GM19025 (cell line): ENCODE measurements at regions not wholly inside any gene's neighbourhood (a gene's known extent, or its start where the extent isn't known, plus 50 kb on each side); places are given as distances from the start of the nearest gene placed in this dataset.

Experiments
- ATAC-seq: cut with Tn5 transposase; IDR thresholded peaks from one replicate; pipeline ENCODE4 v1.9.1; 2021; ENCODE audit warnings: mild to moderate bottlenecking, low read depth, moderate library complexity; ENCODE audit not compliant: unreplicated experiment

DNA sequence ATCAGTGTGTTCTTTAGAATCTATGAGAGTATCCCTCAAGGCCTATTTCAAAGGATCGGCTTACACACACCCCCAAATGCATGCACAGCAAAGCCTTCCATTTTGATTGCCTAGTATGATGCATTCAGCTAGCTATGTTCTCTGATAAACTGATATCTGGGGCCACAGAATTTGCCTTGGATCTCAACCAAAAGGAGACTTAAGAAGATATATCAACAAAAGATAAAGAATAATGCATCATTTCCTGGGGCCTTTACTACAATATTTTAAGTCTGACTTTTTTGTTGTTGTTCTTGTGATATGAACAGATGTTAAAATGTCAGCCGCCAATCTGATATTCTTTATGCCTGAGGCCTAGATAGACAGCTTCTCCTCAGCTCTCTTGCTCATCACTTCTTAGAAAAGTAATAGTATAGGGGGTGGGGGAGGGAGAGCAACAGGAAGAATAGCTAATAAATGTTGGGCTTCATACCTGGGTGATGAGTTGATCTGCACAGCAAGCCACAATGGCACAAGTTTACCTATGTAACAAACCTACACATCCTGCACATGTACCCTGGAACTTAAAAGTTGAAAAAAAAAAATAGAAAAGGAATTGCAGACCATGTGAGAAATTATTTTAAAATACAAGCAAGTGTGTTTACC lies 792.9 kb upstream of the GHITM start:
- ATAC-seq: no peak

DNA sequence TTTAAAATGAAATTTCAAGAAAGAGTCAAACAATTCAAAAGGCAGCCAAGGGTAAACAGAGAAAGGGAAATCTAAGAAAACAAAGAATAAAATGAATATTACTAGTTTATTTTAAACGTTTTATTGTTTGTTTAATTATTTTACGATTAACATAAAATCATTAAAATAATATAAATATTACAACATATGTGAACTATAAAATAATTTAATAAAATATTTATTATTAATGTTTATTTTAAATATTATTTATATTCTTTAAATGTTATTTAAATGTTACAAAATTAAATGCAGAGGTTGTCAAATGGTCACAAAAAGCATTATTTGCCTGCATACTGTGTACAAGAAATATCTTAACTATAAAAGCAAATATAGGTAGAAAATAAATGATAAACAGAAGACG lies 786.7 kb upstream of the GHITM start:
- no peak for ATAC-seq

DNA sequence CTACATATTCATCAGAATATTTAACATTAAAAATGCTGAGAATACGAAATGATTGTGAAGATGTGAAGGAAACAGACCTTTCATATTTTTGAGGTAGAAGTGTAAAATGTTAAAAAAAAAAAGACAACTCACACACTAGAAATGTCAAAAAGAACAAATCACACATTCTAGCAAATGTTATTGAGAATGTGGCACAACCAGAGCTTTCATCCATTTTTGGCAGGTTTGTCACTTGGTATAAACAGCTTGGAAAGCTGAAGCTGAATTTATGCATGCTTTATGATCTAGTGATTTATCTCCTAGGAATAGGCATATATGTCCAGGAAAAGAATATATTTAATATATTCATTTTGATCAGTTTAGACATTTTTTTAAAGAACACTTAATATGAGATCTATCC lies 784.9 kb upstream of the GHITM start:
- ATAC-seq: no peak

DNA sequence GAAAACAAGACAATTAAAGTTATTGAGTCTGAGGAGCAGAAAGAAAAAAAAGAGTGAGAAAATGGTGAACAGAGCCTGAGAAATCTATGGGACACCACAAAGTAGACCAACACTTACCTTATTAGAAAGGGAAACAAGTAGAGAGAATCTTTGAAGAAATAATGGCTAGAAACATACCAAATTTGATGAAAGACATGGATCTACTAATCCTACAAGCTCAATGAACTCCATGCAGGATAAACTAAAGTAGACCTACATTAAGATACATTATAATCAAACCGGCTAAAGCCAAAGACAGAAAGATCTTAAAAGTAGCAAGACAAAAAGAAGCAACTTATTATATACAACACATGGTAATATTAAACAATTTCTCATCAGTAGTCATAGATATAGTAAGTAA lies 782.3 kb upstream of the GHITM start:
- no peak for ATAC-seq

DNA sequence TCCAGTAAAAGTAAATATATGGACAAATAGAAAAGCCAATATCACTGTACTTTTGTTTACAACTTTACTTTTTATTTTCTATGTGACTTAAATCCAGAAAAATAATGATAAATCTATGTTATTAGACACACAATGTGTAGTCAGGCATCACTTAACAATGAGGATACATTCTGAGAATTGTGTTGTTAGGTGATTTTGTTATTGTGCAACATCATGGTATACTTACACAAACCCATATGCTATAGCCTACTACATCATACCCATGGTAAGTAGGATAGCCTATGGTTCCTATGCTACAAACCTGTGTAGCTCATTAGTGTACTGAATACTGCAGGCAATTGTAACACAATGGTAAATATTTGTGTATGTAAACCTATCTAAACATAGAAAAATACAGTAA lies 781.7 kb upstream of the GHITM start:
- no peak for ATAC-seq

DNA sequence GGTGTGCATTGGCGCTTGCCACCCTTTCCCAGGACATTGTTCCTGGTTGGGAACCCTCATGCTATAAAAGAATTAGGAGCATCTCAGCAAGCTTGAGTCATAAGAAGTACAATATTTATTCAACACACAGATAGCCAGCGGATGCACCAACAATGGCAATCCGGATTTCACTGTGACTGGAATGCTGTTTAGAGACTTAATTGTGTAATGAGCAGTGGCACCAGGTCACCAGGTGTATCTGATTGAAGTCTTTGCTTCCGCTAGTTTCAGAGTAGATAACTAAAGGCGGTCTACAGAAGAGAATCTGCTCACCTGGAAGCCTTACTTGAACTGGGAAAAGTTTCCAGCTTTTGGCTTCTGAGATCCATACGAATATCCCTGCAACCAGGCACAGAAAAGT lies 772.3 kb upstream of the GHITM start:
- ATAC-seq: no peak

DNA sequence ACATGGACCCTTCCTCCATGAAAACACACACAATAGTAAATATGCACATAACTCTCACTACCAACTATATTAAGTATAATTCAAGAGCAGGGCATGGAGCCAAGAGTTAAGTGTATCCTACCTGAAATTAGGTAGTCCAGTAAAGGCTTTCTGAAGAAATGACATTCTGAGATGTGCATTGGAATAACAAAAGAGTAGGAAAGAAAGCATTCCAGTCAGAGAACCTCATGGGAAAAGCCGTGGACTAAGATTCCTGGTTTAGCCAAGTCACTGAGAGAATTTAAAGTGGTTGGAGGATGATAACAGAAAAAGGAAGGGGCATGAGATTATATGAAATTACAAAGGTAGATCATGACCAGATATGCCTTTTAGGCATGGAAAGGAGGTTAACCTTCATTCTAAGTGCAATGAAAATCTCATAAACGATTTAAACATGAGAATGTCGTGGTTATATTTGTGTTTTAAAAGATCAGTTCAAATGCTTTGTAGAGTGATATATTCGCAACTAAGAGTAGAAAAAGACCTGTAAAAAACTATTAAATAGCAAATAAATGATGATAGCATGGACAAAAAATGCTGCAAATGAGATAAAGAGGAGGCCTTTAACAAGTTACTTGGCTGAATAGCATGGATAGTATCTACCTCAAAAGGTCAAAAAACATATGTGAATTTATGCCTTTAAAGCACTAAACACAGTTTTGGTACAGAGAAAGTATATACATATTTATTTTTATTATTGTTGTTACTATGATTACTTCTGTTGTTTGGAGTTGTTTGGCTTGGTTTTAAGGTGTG lies 767.4 kb upstream of the GHITM start:
- no peak for ATAC-seq

DNA sequence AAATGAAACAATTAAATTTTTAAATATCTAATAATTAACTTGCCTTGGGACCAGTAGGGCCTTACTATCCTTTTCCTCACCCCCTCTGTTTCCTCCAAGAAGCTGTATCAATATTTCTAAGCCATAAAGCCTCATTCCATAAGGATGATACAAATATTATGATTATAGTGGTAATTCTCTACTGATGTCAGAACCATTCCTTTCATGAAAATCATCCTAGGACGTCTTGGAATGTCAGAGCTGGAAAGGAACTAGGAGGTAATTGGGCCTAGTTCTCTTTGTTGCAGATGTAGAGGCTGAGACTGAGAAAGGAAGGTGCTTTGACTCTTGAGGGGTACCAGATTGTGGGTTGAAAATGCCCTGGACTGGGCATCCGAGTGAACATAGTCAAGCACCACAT lies 766.7 kb upstream of the GHITM start:
- ATAC-seq: no peak

DNA sequence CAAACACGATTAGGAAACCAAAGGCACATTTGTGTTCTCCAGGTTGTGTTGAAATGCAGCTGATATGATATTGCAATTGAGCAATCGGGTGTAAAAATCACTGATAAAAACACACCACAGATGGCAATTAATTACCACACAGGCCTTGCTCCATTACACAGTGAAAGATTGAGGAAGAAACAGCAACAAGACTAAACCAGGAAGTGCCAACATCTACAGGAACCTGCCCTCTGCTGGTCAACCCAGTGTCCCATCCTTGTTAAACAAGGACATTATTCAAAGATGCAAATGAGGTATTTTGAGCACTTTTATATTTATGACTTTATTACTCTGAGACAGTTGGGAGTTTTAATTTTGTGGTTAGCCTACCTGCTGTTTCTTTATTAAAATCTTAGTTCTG lies 765.6 kb upstream of the GHITM start:
- ATAC-seq: no peak

DNA sequence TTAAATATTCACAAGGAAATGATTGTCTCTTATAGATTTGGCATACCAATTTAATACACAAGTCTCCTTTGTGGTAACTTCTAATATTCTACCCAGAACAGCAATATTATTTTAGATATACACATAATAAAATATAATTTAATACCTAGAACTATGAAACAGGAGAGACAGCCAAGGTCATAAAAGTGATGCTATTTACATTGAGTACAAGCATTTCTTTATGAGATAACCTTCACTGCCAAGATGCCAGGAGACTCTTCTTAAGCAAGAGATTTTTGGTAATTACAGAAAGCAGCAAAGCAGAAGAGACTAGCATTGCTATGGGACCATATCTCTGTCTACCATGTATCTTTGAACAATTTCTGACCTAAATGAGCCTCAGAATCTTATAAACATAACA lies 764.6 kb upstream of the GHITM start:
- no peak for ATAC-seq

DNA sequence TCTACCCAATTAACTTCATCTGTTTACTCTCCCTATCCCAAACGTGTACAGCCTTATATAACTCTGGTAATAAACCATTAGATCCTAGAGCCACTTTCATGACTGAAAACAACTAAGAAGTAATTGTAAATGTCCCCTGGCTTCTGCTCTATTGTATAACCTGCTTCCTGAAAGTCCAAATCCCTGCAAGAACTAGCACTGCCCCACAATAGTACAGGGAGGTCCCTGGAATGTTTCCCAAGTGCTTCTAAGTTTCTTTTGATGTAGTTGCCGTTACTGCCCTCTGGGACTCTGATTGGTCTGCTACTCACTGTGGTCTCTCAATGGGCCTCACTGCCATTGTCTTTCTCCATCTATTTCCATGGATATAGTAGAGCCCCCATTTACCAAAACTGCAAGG lies 764.0 kb upstream of the GHITM start:
- ATAC-seq: no peak

DNA sequence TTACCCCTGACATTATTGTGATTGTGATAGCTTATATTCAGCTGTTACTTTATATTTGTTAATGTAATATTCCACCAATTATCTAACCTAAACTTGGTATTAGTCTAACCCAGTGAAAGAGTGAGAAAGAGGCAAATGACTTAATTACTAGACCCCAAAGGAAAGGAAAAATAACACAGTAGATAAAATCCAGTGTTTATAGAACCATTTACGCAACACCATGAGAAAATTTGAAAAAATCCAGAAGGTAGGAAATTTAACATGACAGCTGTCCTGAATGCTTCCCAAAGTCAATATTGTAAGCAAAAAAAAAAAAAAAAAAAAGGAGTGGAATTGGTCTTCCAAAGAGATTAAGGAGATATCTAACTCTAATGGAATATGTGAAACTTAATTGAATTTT lies 741.5 kb upstream of the GHITM start:
- ATAC-seq: no peak

DNA sequence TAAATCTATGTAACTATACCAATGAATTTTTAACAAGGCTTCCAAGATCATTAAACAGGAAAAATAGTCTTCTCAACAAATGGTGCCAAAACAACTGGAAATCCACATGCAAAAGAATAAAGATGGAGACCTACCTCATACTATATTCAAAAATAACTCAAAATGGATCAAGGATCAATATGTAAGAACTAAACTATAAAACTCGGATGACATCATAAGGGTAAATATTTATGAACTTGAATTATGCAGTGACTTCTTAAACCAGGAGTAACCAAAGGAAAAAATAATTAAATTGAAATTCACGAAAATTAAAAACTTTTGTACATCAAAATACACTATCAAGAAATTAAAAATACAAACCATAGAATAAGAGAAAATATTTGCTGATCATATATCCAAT lies 728.7 kb upstream of the GHITM start:
- no peak for ATAC-seq

DNA sequence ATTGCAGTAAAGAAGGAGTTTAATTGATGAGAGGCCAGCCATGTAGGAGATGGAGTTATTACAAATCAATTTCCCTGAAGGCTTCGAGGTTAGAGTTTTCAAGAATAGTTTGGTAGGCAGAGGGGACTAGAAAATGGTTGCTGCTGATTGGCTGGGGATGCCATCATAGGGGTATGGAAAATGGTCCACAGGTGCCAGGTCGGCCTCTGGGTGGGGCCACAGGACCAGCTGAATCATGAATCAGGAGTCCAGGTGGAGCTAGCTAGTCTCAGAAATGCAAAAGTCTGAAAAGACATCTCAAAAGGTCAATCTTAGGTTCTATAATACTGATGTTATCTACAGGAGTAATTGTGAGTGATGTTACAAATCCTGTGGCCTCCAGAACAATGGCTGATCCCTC lies 714.0 kb upstream of the GHITM start:
- ATAC-seq: no peak

DNA sequence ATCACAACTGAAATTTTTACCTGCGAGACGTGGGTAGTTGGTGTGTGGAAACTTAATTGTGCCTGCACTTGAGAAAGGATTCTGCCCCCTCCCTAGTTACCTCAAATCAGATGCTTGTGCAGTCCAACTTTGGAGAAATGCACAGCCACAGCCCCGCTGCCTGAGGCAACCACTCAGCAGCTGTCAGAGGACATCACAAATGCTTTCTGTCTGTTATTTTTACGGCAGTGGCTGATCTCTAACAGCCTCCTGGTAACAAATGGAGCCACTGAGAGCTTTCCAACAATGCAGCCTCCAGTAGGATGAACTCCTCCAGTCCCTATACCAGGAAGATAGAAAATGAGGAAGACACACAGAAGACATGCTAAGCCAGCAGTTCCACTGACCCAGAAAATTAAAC lies 712.2 kb upstream of the GHITM start:
- no peak for ATAC-seq

DNA sequence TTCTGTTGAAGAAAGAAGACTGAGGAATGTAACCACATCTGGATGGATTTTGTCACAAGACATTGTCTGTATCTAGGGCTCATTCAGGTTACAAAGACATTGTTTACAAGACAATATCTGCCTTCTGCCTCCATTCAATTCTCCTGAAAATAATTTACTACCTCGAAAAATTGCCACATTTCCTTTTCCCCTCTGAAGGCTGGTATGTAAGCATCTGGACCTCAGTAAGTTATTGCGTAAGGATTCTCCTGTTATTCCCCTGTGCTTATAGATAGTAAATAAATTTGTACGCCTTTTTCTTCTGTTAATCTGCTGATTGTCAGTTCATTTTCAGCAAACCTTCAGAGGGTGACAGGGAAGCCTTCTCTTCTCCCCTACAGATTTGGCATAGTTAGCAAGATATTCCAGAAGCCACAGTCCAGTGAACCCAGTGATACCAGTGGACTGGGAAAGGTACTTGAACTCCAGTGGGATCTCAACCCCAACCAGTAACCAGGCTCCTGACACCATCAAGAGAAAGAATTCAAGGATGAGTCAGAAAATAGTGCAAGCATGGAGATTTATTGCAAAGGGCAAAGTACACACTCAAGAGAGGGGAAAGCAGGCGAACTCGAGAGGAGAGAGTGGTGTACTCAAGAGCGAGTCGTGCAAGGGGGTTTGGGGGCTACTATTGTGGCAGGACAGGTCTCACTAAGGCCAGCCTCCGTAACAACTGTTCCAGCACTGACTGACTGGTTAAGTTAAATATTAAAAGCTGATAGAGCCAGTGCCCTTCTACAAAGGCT lies 706.9 kb upstream of the GHITM start:
- no peak for ATAC-seq

DNA sequence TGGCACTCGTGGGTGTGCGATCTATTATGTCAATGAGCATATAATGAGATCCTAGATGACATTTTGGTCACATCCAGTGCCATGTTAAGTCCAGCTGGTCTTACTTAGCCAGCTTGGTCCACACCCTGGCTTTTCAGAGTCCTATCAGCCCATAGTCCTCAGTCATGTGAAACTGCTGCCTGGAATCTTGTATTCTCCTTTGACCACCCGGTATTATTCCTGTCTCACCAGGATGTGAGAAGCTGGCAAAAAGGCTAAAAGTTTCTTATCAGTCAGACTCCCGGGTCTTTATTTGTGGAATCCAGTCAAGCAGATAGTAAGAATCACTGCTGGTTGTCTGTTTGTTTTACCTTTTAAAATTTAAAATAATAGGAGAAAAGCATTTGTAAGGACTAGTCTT lies 705.6 kb upstream of the GHITM start:
- no peak for ATAC-seq

DNA sequence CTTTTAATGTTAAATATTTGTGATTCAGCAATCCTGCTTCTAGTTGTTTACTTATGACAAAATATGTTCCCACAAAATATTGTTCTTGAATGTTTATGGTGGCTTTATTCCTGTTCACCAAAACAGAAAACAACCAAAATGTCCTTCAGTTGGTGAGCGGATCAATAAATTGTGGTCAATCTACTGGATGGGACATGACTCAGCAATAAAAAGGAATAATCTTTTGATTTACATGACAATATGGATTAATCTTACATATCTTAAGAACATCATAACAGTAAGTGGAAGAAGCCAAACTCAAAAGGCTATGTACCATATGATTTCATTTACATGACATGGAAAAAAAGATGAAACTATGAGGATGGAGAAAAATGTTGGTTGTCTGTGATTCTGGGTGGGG lies 691.3 kb upstream of the GHITM start:
- ATAC-seq: no peak

DNA sequence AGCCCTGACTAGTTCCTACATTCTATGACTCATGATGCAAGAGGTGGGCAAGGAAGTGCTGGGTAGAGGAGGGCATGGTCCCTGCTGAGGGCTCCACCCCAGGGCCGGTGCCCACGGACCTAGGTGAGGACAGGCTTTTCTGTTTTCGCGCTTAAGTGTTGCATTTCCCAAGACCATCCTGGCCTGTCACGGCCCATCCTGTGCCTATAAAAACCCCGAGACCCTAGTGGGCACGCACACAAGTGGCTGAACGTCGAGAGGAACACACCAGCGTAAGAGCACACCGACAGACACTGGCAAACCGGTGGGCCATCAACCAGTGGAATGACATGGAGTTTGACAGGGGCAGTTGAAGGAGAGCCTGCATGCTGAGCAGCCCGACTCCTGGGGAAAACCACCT lies 680.7 kb upstream of the GHITM start:
- ATAC-seq: no peak

DNA sequence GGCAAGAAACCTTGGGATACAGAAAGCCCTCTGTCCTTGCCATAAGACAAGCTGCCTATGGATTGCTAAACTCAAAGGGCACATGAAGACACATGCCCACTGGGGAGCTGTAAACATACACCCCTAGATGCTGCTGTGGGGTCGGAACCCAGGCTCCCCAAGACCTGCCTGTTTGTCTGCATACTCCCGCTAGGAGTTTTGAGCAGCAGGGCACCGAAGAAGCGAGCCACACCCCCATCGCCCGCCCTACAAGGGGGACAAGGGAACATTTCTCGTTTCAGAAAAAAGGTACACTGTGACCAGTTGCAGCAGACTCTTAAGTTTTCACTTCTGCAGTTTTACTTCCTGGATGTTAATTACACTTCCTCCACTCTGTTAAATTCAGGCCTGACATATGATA lies 680.2 kb upstream of the GHITM start:
- no peak for ATAC-seq

DNA sequence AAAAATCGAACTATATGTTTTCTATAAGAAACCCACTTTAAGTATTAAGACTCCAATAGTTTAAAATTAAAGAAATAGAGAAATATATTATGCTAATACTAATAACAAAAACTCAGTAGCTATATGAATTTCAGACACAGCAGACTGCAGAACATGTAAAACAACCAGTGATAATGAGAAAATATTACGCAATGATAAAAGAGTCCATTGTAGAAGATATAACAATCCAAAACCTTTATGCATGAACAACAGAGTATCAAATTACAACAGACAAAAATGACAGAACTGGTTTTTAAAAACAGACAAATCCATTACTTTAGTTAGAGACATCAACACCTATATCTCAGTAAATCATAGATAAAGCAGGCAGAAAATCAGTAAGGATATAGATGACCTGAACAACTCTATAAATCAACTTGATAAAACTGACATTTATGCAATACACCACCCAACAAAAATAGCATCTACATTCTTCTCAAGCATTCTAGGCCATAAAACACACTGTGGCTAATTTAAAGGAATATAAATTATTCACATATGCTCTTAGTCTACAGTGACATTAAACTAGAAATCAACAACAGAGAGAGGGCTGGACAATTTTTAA lies 669.5 kb upstream of the GHITM start:
- no peak for ATAC-seq
